Tibial artery (tissue), 4 donors: ENCODE measurements at regions not wholly inside any gene's neighbourhood (a gene's known extent, or its start where the extent isn't known, plus 50 kb on each side); places are given as distances from the start of the nearest gene placed in this dataset.

ENCODE experiments used
- DNase-seq, 2 donors: peaks; one replicate each; pipeline ENCODE4 v3.0.0-alpha.2; 2019
- H3K27ac ChIP-seq, 2 donors: fragments of 200-600 bp; sonication (generic) in 1 of 2; 1 replicate in 1 of 2; 2 replicates in 1 of 2; pipeline ENCODE4 v1.5.1; 2018 to 2019; ENCODE audit warnings: mild to moderate bottlenecking in 1 of 2
- H3K27me3 ChIP-seq, 2 donors: fragments of 200-600 bp; sonication (generic) in 1 of 2; one replicate each; pipeline versions ENCODE4 v1.5.1 to v1.6.0; 2016 to 2019
- H3K36me3 ChIP-seq, 3 donors: fragments of 200-600 bp; sonication (generic) in 2 of 3; one replicate each; pipeline ENCODE4 v1.5.1; 2016 to 2019; ENCODE audit warnings: mild to moderate bottlenecking in 2 of 3
- H3K4me1 ChIP-seq, 4 donors: fragments of 200-600 bp; sonication (generic) in 2 of 4; 1 replicate in 3 of 4; 2 replicates in 1 of 4; pipeline ENCODE4 v1.5.1; 2016 to 2019
- H3K4me3 ChIP-seq, 2 donors: fragments of 200-600 bp; sonication (generic) in 1 of 2; 1 replicate in 1 of 2; 2 replicates in 1 of 2; pipeline ENCODE4 v1.5.1; 2018 to 2019; ENCODE audit warnings: mild to moderate bottlenecking in 2 of 2
- H3K9me3 ChIP-seq, 3 donors: fragments of 200-600 bp; sonication (generic) in 1 of 3; one replicate each; pipeline ENCODE4 v1.5.1; 2016 to 2019
- CTCF ChIP-seq, 2 experiments: fragments of 200-600 bp in 1 of 2; fragments of 450-650 bp in 1 of 2; IDR thresholded peaks; one replicate each; pipeline ENCODE4 v1.5.1; 2017 to 2019; ENCODE audit warnings: antibody characterized with exemption in 2 of 2, mild to moderate bottlenecking in 1 of 2, moderate library complexity in 1 of 2
- intact Hi-C: fragments of 100-400 bp; cut with DNase I; formaldehyde crosslinking; loops from one replicate; pipeline ENCODE4 v1.15.0; 2023; ENCODE audit warnings: low total_unique reads

- no peak for DNase-seq
- Histone ChIP-seq H3K4me1 (no peaks in the 10 kb centered on the region), H3K27ac (no peak overlapping the region), H3K36me3 (no peaks in the 10 kb centered on the region), H3K4me3 (no peak overlapping the region), H3K9me3 (no peaks in the 10 kb centered on the region), H3K27me3 (no peaks in the 10 kb centered on the region)
- intact Hi-C loops, result no loop called here
- no peak for TF ChIP-seq CTCF (IDR thresholded peaks at IDR 0.05)
Measured at GRCh38 chr11:30725645-30726195, 139.6 kb upstream of the MPPED2 start.

DNA sequence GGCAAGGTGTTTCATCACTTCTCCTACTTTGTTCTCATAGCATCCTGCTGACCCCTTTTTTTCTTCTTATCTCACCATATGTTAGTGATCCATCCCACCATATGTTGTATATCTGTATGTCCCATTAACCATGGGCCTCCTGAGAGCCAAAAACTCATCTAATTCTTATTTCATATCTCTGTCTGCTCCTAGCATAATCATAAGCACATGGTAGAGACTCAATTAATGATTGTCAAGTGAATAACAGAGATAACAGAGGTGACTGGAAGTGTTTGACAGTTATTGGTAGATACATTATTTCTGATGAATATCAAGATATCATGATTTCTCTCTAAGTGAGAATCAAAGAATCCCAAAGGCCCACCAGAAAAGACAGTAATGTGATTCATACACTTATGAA, 138.1 kb upstream of the MPPED2 start:
- H3K36me3 ChIP-seq, result no peaks in the 10 kb centered on the region
- no peaks in the 10 kb centered on the region for H3K9me3 ChIP-seq
- no peak overlapping the region for H3K4me3 ChIP-seq
- intact Hi-C loops, result no loop called here
- no peak for DNase-seq
- no peak for TF ChIP-seq CTCF (IDR thresholded peaks at IDR 0.05)
- H3K27ac ChIP-seq, result no peak overlapping the region
- H3K4me1 ChIP-seq, result no peaks in the 10 kb centered on the region
- no peaks in the 10 kb centered on the region for H3K27me3 ChIP-seq

DNA sequence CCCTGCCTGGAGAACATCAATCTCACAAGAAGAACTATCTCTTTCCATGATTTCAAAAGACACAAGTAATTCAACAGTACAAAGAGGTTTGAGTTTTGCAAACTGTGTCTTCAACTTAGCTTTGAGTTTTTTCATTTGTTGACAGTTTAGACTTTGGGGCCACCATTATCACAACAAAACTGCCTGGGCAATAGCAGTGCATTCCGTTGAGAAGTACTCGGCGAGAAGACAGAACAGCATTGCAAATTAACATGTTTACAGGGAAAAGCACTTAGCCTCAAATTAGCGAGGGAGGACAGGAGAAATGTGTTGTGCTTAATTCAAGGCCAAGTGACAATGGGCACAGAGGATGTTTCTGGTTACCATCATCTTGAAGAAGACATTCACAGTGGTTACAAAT, 133.2 kb upstream of the MPPED2 start:
- intact Hi-C loops, result no loop called here
- no peak for DNase-seq
- H3K27me3 ChIP-seq, result no peaks in the 10 kb centered on the region
- no peak for TF ChIP-seq CTCF (IDR thresholded peaks at IDR 0.05)
- H3K9me3 ChIP-seq, result no peaks in the 10 kb centered on the region
- H3K27ac ChIP-seq, result no peak overlapping the region
- no peaks in the 10 kb centered on the region for H3K36me3 ChIP-seq
- no peak overlapping the region for H3K4me3 ChIP-seq
- no peaks in the 10 kb centered on the region for H3K4me1 ChIP-seq

DNA sequence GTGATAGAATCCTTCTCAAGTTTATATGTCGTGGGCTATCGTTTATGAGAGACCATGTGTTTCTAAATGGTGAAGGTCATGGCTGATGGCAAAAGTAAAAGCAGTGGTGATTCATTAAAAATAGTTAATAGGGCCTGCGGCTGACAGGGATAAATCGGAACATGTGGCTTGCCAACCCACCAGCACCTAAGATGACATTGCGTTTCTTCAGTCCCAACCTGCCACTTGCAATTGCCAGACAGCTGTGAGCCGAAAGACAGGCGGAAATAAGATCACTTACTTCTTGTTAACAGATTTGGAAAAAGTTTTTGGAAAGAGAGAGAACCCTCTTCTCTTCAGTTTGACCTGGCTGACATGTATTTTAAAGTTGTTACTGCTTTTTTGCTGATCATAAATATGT, 131.5 kb upstream of the MPPED2 start:
- H3K4me1 ChIP-seq, result peaks cover 0 to 13% (median 6%) of the 10 kb centered on the region in 4 donors
- no peaks in the 10 kb centered on the region for H3K27me3 ChIP-seq
- intact Hi-C loops, result no loop called here
- no peak overlapping the region for H3K4me3 ChIP-seq
- H3K9me3 ChIP-seq, result no peaks in the 10 kb centered on the region
- no peak for DNase-seq
- no peak for TF ChIP-seq CTCF (IDR thresholded peaks at IDR 0.05)
- H3K27ac ChIP-seq, result no peak overlapping the region
- no peaks in the 10 kb centered on the region for H3K36me3 ChIP-seq

DNA sequence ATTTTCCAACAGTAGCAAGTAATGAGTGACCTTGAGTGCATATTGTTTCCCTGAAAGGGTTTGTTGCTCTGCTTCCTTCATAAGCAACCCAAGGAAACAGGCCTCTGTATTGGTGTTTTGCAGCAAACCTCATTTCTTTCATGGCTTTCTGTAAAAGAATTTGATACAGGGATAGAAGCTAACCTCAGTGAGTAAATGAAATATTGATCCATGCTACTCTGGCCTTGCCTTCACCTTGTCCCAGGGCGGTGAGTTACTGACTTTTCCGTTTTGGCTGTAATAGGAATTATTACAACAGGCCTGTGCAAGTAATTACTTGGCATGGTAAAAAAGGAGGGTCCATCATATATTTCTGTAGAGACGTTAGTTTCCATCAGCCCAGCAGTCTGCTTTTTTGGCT, 130.9 kb upstream of the MPPED2 start:
- H3K4me1 ChIP-seq, result peaks cover 0 to 19% (median 12%) of the 10 kb centered on the region in 4 donors
- intact Hi-C loops, result no loop called here
- no peaks in the 10 kb centered on the region for H3K9me3 ChIP-seq
- no peak for DNase-seq
- TF ChIP-seq CTCF (IDR thresholded peaks at IDR 0.05), result no peak
- H3K4me3 ChIP-seq, result no peak overlapping the region
- no peaks in the 10 kb centered on the region for H3K27me3 ChIP-seq
- H3K36me3 ChIP-seq, result no peaks in the 10 kb centered on the region
- no peak overlapping the region for H3K27ac ChIP-seq

GRCh38 chr11:30712749-30713148, 126.6 kb upstream of the MPPED2 start:
- DNase-seq, result no peak
- H3K27me3 ChIP-seq, result no peaks in the 10 kb centered on the region
- intact Hi-C loops, result no loop called here
- H3K9me3 ChIP-seq, result no peaks in the 10 kb centered on the region
- peaks cover 0 to 33% (median 13%) of the 10 kb centered on the region in 4 donors for H3K4me1 ChIP-seq
- no peaks in the 10 kb centered on the region for H3K36me3 ChIP-seq
- peak overlapping the region in 1 of 2 donors; percentile 41 for H3K27ac ChIP-seq
- no peak overlapping the region for H3K4me3 ChIP-seq
- no peak for TF ChIP-seq CTCF (IDR thresholded peaks at IDR 0.05)
